NCI-H1417 treated with DMSO at 0.1 percent for 48 hours (cell line): ENCODE measurements at regions not wholly inside any gene's neighbourhood (a gene's known extent, or its start where the extent isn't known, plus 50 kb on each side); places are given as distances from the start of the nearest gene placed in this dataset.
A peak's percentile ranks its signal among the peaks of the same experiment; 100 is the strongest.

ENCODE experiments used
- DNase-seq: peaks from one replicate; lab custom pipeline; 2025; lab: John Stamatoyannopoulos, UW

DNA sequence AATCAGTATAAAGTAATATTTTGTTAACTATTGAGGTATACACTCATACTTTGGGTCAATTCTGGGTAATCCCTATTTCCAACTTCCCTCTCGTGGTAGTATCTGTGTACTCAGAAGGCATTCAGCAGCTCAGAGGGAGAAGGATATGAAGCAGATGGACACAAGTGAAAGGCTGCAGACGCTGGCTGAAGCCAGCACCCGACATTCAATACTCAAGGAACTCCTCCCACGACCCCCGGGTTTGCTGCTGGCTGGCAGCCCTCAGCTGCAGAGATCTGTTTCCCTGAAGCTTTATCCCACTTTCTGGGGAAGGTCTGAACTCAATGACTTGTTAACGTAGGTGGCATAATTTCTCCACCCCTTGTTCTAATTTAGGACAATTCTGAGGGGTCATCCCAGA lies 847.3 kb upstream of the SOX11 start:
- DNase-seq = no peak

DNA sequence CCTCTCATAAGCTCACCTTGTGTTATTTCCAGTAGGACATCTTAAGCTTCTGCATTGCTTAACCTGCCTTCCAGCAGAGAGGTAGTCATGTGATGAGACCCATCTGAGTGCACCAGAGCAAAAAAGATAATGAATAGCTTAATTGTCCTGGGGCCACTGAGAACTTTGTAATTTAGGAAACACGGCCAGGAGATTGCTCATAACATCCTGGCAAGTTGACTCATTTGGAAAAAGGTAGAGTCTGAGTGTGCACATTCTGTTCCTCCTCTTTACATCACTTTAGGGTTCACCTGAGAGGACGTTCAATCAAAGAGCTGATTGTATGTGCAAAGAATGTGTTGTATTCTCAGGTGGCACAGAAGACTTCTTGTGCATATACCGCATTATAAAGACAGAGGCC lies 830.2 kb upstream of the SOX11 start:
- DNase-seq = no peak

DNA sequence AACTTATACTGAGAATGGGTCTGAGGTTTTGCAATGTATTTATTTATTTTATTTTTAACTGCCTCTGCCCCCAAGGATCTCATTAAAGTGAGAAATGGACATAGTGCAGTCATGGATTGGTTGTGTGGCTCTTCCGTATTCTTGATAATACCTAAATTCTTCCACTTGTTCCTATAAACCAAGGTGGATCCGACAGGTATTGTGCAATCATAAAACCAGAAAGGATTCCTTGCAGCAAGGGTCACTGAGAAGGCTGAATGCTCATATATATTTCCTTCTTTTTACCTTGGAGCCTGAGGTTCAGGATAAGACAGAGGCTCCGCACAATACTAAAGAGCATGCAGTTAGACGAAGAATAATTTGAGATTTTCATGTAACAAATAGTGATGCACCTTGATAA lies 826.0 kb upstream of the SOX11 start:
- no peak for DNase-seq

DNA sequence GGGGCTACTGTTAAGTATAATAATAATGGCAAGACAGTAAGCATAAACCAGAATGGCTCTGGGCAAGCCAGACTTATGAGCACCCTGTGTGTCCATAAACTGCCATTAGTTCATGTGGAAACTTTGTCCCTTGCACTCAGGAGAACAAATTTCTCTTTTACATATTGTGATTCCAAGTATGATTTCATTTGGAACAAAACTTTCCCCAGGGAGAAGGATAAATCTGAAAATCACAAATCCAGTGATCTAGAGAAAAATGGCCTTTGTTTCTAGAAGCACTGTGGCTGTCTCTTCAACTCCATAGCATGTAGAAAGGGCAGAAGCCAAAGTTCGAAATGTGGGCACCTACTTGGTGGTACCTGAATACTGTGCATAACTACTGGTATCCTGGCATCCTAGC lies 823.7 kb upstream of the SOX11 start:
- no peak for DNase-seq

DNA sequence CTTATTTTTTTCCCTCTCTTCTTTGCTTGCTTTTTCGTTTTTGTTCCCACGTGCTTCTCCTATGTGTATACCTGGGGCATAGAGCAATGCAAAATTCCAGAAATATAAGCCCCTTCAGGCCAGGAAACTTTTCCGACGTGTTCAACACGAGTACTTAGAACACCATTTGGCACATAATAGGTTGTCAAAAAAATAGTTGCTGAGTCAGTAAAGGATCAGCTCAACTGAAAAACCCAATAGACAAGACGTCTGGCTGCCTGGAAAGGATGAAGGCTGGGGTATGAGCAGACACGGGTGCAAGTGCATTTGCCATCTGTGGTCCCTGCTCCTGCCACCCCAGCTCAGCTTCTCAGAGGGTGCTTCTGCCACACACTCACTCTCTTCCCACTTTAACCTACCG lies 823.0 kb upstream of the SOX11 start:
- DNase-seq = no peak

DNA sequence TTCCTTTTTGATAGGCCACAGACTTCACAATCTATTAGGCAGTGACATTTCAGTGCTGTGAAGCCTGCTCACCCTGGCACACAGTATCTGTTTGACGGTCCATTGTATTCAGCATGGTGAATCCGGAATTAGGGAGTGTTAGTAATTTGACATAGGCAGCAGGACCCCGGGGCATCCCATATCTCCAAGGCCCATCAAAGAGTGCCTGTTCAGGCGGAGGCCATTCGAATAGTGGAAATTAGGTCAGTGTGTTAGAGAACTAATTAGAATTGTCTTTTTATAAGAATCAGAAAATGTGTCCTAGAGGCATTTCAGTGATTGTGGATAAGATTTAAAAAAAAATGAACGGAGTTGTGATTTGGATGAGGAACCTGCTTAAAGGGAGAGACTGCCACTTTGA lies 818.8 kb upstream of the SOX11 start:
- no peak for DNase-seq

DNA sequence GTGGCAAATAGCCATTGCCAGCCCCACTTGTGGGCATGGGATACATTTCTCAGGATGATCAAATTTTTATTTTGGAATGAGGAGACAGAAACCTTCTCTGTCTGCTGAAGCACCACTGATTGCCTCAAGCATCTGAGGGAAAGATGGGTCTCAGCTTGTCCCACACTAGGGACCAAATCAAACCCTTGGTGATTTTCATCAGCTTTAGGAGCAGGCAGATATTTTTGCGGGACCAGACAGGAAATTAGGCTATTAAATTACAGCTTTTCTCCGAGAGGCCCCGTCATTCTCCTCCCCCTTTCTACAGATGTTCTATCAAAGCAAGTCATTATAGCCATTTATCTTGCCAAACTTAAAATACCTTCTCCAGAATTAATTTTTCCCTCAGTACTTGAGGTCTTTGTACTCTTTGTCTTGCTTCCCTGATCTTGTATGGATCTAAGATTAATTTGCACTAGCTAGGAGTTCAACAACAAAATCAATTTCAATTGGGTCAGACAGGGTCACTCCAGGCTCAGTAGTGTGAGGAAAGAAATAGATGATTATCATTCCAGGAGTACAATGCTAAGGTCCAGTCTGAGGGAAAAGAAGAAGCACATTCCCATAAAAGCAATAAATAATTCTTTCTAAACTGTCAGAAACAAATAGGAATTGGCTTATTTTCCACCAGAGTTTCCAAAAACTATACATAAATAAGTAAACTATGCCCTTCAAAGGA lies 818.1 kb upstream of the SOX11 start:
- DNase-seq = no peak

DNA sequence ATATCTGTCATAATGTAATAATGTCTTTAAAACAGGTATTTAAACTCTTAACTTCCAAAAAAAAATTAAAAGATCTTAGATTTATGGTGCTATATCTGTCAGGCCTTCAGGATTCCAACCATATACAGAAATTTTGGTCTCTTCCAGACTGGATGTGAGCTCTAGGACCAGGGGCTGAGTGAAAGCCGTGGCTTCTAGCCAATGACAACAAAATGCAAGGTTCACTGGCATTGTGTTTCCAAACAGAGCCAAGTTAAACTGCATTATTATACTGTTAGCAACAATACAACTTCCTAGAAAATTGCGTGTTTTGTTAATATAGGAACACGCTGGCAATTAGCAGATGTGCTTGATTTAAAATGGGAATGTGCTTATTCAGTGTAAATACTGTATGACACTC lies 809.8 kb upstream of the SOX11 start:
- peak; percentile 10 for DNase-seq

DNA sequence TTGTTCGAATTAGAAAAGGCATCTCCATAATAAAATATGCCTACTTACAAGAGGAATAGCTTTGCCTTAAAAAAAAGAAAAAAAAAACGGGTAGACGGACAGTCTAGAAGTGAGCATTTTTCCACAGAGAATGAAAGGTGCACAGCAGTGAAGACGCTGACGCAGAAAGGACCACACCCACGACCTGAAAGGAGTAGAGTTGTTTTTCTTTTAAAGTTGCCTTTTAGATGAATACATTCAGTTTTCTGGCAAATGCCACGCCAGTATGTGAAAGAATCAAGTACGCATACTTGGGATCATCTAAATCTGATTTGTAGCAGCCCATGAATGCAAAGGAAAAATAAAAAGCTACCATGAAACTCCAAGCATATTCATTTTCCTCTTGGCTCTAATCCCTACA lies 809.2 kb upstream of the SOX11 start:
- DNase-seq = no peak

DNA sequence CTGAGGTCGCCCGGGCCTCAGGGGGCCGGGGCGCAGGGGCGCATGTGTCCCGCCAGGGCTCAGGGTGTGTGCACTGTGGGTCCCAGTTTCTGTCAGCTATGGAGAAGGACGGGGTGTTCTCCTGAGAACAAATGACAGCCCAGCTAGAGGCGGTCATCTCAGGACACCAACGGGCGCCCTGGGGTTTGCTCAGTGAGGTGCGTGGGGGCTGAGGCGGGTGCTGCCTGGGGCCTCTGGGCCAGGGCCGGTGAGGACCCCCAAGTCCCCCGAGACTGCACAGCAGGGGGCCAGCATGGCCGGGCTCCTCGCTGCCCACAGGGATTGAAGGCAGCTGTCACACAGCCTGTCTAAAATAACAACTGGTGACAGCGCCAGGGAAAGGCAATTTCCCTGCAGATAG lies 808.8 kb upstream of the SOX11 start:
- no peak for DNase-seq

DNA sequence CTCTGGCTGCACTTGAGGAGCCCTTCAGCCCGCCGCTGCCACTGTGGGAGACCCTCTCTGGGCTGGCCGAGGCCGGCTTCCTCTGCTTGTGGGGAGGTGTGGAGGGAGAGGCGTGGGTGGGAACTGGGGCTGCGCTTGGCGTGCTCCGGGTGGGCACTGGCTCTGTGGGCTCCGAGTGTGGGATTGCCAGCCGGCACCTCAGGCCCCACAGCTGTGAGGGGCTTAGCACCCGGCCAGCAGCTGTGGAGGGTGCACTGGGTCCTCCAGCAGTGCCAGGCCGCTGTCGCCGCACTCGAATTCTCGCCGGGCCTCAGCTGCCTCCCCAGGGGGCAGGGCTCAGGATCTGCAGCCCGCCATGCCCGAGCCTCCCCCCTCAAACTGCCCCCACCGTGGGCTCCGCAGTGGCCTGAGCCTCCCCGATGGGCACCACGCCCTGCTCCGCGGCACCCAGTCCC lies 808.0 kb upstream of the SOX11 start:
- DNase-seq = no peak

DNA sequence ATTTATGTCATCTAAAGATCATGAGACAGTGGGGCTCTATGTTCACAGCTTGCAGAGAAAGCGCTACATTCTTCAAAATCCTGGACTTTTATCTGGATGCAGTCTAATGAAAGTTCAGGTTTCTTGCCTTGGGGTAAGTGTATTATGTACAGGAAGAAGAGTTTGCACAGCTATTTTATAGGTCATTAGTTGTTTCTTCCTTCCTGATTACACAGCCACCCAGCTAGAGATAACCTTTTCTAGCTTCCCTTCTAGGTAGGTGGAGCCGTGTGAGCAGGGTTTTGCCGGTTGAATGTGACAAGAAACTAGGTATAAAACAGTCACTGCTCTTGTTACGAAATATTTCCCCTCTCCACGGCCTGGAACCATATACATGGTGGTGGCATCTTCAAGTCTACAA lies 800.8 kb upstream of the SOX11 start:
- no peak for DNase-seq

DNA sequence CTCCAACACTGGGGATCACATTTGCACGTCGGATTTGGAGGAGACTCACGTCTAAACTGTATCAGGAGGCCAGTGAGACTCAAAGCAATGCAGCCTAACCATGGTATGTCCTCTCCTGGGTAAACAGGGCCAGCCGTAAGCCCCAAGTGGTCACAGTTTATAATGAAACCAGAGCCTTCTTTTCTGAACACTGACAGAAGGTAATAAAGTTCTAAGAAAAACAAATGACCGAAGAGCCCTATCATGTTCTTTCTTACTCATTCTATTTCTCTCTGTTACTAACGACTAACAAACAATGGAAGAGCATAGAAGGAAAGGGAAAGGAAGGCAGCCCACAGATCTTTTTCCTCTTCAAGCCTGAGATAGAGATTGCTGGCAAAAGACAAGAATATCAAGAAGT lies 796.8 kb upstream of the SOX11 start:
- DNase-seq = no peak

DNA sequence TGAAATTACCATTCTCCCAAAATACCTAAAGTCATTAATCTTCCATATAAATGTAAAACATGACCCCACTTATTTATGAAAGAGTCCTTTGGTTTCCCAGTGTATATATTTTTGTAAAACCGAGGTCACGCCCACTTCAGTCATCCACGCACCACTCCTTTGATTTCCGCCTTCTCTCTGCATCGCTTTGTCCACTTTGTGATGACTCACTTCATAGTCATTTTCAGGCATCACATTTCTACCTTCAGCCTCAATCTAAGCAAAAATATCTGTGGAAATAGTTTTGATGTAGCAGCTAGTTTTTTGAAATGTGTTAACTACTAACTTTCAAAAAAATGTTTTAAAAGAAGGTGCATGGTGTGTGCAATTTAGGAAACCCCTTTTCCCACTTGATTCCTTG lies 793.5 kb upstream of the SOX11 start:
- DNase-seq = no peak

DNA sequence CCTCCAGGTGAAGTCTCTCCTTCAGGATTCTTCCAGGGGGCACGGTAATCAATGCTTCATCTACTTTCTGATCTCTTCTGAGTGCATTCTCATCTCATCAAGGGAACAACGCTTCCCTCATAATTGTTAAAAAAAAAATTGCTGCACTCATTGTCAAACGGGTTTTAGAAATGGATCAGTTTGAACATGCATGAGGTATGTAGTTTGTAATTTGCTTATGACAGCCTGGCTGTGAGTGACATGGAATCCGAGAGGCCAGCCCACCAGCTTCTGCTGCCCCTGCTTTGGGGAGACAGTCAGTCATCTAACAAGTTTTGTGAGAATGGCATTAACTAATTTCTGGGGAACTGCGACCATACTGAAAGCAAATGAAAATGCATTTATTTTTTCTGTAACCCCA lies 791.9 kb upstream of the SOX11 start:
- DNase-seq = no peak

DNA sequence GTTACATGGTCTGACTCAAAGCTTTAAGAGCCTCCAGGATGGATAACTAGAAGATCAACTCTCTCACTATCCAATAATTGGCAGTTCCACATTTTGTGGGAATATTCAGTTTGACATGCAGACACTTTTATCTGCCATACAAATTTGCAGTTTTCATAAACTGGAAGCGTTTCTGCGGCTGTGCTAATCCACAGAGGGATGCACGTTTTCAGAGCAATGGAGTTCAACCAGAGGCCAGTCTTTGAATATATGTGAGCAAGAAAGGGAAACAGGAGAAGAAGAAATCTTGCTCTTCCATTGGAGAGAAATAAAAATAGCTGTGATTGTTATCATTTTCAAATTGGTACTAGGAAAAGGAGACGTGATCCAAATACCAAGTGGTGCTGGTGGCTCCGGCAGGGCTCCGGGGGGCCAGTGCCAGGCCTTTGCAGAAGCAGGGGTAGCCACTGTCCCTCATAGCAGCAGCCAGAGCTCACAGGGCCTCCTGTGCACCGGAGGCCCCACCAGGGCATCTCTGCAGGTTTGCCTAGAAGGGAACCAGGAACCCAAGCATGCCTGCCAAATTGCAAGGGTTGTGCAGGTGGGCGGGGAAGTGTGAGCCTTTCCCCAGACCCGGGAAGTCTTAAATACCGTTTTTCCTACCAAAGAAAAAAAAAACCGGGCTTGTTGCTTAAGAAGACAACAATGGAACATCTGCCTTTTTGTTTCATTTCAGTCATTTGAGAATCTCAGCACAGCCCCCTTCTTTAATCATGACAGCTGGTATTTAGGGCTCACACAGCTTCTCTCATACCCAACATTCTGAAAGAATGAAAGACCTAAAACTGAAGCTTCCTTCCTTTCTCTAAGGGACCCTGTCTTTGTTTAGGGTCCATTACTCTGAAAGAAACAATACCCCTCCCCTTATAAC lies 791.1 kb upstream of the SOX11 start:
- DNase-seq = no peak

DNA sequence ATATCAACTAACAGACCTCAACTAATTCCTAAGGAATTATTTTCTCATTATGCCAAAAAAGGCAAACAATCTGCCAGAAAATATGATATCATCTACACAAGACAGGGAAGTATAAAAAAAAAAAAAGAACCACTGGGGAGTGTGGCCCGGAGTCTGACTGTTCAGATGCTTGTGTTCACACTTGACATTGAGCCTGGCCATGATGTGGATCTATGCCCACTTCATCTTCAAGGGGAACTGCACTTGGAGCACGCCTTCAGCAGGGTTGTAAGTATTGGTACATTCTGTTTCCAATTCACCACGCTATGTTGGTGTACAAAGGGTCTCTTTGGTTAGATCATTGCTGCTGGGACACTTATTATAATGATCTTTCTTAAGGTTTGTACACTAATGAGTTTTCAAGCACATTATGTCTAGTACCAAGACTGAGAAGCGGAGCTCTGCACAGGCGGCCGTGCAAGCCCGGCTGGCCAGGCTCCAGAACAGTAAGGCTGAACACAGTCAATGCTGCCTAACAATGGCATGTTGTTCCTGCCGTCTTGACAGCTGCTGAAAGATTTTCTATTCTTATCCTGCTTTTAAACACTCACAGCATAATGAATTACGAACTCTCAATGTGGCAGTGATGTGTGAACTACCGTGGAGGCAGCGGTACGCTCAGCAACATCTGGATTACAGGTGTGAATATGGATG lies 788.4 kb upstream of the SOX11 start:
- no peak for DNase-seq

DNA sequence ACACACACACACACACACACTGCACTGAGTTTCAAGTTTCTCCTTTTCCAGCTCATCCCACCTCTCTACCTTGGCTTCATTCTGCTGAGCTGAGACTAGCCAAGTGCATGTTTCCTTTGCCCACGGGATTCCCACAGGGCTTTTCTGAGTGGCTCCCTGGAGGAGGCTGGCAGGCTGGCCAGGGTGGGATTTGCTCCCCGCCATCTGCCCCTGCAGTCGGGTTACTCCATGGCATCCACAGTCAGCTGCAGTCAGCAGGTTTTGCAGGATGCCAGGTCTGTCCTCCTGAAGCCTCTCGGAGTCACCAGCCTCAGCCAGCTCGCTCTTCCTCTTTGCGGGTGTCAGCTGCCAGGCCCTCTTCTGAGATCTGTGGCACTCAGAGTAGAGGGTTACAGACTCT lies 783.7 kb upstream of the SOX11 start:
- no peak for DNase-seq

DNA sequence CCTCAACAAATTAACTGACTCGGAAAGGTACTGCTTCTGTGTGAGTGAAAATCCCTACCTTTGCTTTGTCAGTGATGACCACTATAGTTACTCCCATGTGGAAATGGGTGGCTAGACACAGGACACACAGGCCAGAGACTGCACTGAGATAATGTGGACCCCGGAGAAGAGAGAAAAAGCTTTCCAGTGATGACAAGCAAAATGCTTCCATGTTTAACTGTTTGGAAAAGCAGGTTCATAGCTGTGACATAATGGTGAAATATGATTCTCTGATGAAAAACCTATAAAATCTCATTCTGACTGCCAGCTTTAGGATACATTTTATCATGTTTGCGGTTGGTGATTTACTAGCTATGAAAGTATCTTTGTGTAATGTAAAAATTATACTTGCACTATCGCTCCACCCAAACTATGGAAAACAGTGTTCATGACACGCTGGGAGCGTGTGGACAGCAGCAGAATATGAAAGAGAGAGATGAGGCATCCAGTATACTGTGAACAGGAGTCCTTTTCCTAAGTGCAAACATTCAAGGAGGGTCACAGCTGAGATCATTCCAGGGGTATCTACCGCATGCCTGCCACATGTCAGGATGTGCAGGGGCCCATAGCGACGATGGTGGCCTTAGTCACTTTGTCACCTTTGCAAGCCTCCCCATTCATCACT lies 782.7 kb upstream of the SOX11 start:
- DNase-seq = no peak

DNA sequence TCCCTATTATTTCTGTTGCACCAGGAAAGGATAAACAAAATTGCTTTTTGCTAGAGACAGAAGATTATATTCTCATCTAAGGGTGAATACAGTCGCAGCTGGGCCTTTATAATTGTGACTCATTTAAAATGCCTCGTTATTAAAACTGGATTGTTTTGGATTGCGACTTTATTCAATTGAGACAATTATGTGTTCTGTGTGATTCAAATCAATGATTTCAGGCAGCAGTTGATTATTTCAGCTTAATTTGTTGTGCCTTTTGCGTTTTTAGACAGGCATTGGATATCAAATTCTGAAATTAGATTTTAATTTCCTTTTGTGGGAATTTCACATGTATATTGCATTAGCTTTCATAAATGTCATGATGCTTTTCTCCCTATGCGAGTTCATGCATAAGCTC lies 778.1 kb upstream of the SOX11 start:
- no peak for DNase-seq

DNA sequence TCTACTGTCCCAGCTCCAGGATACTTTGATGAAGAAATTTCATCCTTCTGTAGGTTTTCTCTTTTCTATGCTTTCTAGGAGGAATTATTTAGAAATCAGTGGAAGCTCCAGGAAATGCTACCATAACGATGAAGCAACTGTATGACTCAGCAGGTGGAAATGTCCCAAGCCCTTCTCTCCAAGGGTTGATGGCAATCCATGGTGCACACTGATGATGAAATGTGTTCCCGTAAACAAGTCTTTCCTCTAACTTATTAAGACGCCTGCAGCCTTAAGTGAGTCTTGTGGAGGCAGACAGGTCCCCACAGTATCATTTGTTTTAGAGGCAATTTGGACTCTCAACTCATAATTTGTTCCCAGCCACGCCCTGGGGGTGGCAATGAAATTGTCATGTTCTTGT lies 777.6 kb upstream of the SOX11 start:
- no peak for DNase-seq

DNA sequence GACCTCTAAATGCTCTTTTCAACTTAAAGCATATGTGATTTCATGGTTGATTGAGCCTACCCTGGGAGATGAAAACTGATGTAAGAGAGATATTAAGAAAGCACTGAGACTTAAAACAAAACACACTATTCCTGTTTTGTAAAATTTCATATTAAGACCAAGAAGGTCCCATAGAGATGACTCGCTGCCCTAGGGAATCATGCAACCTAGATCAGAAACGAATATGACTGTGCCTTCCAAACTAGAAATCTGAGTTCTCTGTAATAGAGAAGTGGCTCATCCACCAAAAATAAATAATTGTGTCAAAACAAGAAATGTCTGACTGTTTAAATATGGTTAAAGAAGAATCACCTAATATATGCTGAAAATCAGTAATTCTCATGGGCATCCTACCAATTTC lies 776.8 kb upstream of the SOX11 start:
- DNase-seq = no peak
